Psoas muscle (tissue), 7 donors: ENCODE measurements at regions not wholly inside any gene's neighbourhood (a gene's known extent, or its start where the extent isn't known, plus 50 kb on each side); places are given as distances from the start of the nearest gene placed in this dataset.

Source experiments
- ATAC-seq, 4 donors: fragments of 200-7000 bp; cut with Tn5 transposase; one replicate each; pipeline ENCODE4 v1.9.1; 2020; ENCODE audit warnings: moderate library complexity in 3 of 4, mild to moderate bottlenecking in 2 of 4
- DNase-seq, 2 donors: peaks; one replicate each; pipeline ENCODE4 v3.0.0-alpha.2; 2020
- H3K27ac ChIP-seq: fragments of 200-600 bp; one replicate; pipeline ENCODE4 v1.8.0; 2022
- H3K27me3 ChIP-seq, 3 donors: fragments of 200-600 bp in 1 of 3; one replicate each; pipeline versions ENCODE4 v1.6.1 to v1.8.0; 2013 to 2022; ENCODE audit warnings: low read length in 2 of 3, mild to moderate bottlenecking in 2 of 3, moderate library complexity in 1 of 3; ENCODE audit not compliant: insufficient read depth in 3 of 3
- H3K36me3 ChIP-seq, 2 donors: fragments of 200-600 bp in 1 of 2; one replicate each; pipeline versions ENCODE4 v1.6.1 to v1.8.0; 2013 to 2022; ENCODE audit warnings: low read depth in 1 of 2, mild to moderate bottlenecking in 1 of 2, moderate library complexity in 1 of 2; ENCODE audit not compliant: insufficient read depth in 1 of 2
- H3K4me1 ChIP-seq: fragments of 200-600 bp; one replicate; pipeline ENCODE4 v1.8.0; 2022
- H3K4me3 ChIP-seq: fragments of 200-600 bp; one replicate; pipeline ENCODE4 v1.8.0; 2022; ENCODE audit warnings: mild to moderate bottlenecking
- H3K9me3 ChIP-seq: fragments of 200-600 bp; one replicate; pipeline ENCODE4 v1.8.0; 2022
- CTCF ChIP-seq: fragments of 200-600 bp; IDR thresholded peaks from one replicate; pipeline ENCODE4 v1.8.0; 2022; ENCODE audit warnings: antibody characterized with exemption
- WGBS, 3 donors: extraction: QIAGEN DNeasy Blood & Tissue Kit; methylation state at CpG; one replicate each; pipeline versions ENCODE4 v1.1.6 to v1.1.7; 2013; 5-methylcytosine and 5-hydroxymethylcytosine counted together
- intact Hi-C, 2 donors: fragments of 100-400 bp; cut with DNase I; formaldehyde crosslinking; loops; one replicate each; pipeline versions ENCODE4 v1.11.0 to v1.14.2; 2022
- donor health status: healthy with polysubstance abuse.
- donor health status: DM: no; HTN: no; CAD: no; lungs with moderate emphysema.
- donor health status: Bipolar disorder and iron deficiency.
- donor health status: healthy.
- donor health status: DM: yes; HTN: yes; CAD: no.
- donor health status: DM: no; HTN: no; CAD: no.
- donor health status: DM: yes; HTN: yes; CAD: no.

- H3K9me3 ChIP-seq, result no peaks in the 10 kb centered on the region
- no peak for TF ChIP-seq CTCF
- H3K36me3 ChIP-seq, result no peaks in the 10 kb centered on the region
- DNase-seq (no peak), ATAC-seq (no peak)
- no peak overlapping the region for H3K27ac ChIP-seq
- intact Hi-C loops, result no loop called here
- H3K4me3 ChIP-seq, result no peak overlapping the region
- no peaks in the 10 kb centered on the region for H3K4me1 ChIP-seq
- H3K27me3 ChIP-seq, result no peaks in the 10 kb centered on the region
- 42 to 61% (median 46%) methylated on average over 2 of the region's 2 CpGs for WGBS, 3 donors
These were observed 995.7 kb downstream of the GALC start for GRCh38 chr14:86997271-86997670.

- Histone ChIP-seq H3K4me1 (no peaks in the 10 kb centered on the region), H3K4me3 (no peak overlapping the region), H3K27ac (no peak overlapping the region), H3K36me3 (no peaks in the 10 kb centered on the region), H3K27me3 (no peaks in the 10 kb centered on the region), H3K9me3 (no peaks in the 10 kb centered on the region)
- 76 to 80% (median 79%) methylated on average over 2 of the region's 2 CpGs for WGBS, 3 donors
- DNase-seq, result no peak
- intact Hi-C loops, result no loop called here
- no peak for ATAC-seq
- no peak for TF ChIP-seq CTCF
These were observed 1002.6 kb downstream of the GALC start for GRCh38 chr14:86990396-86990795.

- Histone ChIP-seq H3K36me3 (no peaks in the 10 kb centered on the region), H3K27me3 (no peaks in the 10 kb centered on the region), H3K9me3 (no peaks in the 10 kb centered on the region), H3K4me3 (no peak overlapping the region), H3K4me1 (no peaks in the 10 kb centered on the region), H3K27ac (no peak overlapping the region)
- TF ChIP-seq CTCF, result no peak
- ATAC-seq (no peak), DNase-seq (no peak)
- 78 to 88% (median 79%) methylated on average over 1 of the region's 1 CpG for WGBS, 3 donors
- intact Hi-C loops, result no loop called here
These were observed 1003.7 kb downstream of the GALC start for GRCh38 chr14:86989285-86989684.

- no peaks in the 10 kb centered on the region for H3K9me3 ChIP-seq
- ATAC-seq (no peak), DNase-seq (no peak)
- H3K4me1 ChIP-seq, result no peaks in the 10 kb centered on the region
- intact Hi-C loops, result no loop called here
- no peak for TF ChIP-seq CTCF
- H3K4me3 ChIP-seq, result no peak overlapping the region
- H3K27ac ChIP-seq, result no peak overlapping the region
- no peaks in the 10 kb centered on the region for H3K36me3 ChIP-seq
- no peaks in the 10 kb centered on the region for H3K27me3 ChIP-seq
- WGBS, 3 donors, result 73 to 77% (median 73%) methylated on average over 3 of the region's 3 CpGs
These were observed 1005.0 kb downstream of the GALC start for GRCh38 chr14:86987966-86988365.

GRCh38 chr14:86973177-86973576 lies 1019.8 kb downstream of the GALC start:
- no peaks in the 10 kb centered on the region for H3K27me3 ChIP-seq
- no peaks in the 10 kb centered on the region for H3K36me3 ChIP-seq
- 53 to 69% (median 65%) methylated on average over 1 of the region's 1 CpG for WGBS, 3 donors
- H3K27ac ChIP-seq, result no peak overlapping the region
- H3K9me3 ChIP-seq, result no peaks in the 10 kb centered on the region
- H3K4me3 ChIP-seq, result no peak overlapping the region
- no peaks in the 10 kb centered on the region for H3K4me1 ChIP-seq
- intact Hi-C loops, result no loop called here
- DNase-seq, result no peak
- no peak for TF ChIP-seq CTCF
- ATAC-seq, result no peak
